HG03457 (cell line): ENCODE measurements at regions not wholly inside any gene's neighbourhood (a gene's known extent, or its start where the extent isn't known, plus 50 kb on each side); places are given as distances from the start of the nearest gene placed in this dataset.

ENCODE experiments used
- ATAC-seq: cut with Tn5 transposase; IDR thresholded peaks from one replicate; pipeline ENCODE4 v1.9.1; 2021; ENCODE audit warnings: moderate number of reproducible peaks; ENCODE audit not compliant: unreplicated experiment

DNA sequence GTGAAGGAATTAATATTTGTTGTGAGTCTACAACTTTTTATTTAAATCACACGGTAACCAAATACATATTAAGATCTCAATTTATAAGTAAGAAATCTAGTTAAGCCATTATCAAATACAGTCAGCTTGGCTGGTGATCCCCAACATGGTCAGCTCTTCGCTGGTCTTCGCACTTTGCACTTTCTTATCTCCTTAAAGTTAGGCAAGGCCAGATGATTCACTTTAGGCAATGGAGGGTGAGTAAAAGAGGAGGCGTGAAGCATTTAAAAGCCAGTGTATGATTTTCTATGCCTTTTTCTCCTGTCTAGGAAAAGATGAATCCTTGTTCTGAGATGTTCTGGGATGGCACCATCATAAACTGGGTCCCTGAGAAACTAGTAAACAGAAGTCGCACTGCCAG lies 793.7 kb upstream of the ARGLU1 start:
- no peak for ATAC-seq

DNA sequence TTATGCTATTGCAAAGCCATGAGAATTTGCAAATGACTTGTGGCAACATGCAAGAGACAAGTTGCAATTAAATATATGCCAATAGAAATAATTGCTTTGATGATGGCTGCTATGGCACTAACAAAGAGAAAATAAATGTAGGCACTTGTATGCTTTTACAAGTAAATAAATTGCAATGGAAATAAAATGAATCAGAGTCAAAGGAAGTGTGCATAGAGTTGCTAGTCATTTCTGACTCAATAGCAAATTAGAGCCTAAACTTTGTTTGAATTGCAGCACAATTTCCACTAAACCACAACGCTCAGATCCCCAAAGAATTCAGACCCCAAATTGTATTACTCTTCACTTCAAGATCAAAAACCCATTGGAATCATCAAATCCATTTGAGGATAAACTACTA lies 792.1 kb upstream of the ARGLU1 start:
- ATAC-seq: no peak

DNA sequence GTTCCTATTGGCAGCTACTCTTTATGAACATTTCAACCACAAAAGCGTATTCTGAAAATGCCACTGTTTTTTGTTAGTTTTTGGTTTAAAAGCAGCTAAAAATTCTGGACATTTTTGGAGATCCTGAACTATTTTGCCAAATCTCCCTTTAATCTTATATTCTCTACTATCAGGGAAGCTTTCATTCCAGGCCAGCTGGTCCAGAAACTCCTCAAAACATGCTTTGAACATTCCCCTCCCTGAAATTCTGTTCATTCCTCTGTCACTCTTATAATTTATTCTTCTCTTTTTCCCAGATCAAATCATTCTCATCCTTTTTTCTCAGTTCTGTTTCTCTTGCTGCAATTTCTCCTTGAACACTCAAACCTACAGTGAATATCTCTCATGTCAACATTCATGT lies 790.9 kb upstream of the ARGLU1 start:
- no peak for ATAC-seq

DNA sequence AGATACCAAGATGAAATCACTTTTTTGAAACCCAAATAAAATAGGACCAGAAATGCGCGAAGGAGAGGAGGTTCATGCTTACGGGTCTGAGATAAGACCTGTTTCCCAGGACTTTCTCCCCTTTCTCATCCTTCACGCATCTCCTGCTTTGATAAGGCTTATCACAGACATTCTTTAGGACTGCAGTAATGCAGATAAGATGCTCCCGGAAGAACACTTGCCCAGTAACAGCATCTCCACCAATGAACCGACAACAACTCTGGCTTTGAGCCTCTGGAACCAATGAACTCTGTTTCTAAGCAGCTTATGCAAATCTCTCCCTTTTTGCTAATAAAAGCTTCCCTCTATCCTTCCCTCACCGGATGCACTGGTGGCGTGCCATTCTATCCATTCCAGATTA lies 783.4 kb upstream of the ARGLU1 start:
- no peak for ATAC-seq

DNA sequence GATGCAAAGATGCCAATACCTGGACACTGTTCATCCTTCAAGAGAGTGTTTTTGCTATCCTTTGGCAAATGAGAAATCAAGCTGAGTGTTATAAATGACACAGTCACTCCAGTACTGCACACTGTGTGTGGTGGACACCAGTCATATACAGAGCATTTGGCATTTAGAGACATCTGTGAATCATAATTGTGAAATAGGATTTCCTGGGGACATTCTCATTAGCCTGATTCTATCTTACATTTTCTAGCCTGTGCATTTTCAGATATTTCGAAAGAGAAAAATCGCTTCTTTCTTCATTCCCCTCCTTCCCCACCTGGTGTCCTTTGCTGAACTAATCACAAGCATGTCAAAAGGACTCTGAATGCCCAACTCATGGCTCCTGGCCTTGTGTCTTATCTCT lies 781.0 kb upstream of the ARGLU1 start:
- no peak for ATAC-seq

DNA sequence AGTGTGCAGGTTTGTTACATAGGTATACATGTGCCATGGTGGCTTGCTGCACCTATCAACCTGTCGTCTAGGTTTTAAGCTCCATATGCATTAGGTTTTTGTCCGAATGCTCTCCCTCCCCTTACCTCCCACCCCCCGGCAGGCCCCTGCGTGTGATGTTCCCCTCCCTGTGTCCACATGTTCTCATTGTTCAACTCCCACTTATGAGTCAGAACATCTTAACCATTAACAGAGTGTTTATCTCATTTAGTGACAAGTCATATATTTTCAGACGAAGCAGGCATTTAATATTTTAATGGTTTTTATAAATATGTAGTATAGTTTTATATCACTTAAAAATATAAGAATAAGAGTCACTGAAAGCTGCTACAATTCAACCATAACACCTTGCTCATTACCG lies 780.5 kb upstream of the ARGLU1 start:
- ATAC-seq: no peak

DNA sequence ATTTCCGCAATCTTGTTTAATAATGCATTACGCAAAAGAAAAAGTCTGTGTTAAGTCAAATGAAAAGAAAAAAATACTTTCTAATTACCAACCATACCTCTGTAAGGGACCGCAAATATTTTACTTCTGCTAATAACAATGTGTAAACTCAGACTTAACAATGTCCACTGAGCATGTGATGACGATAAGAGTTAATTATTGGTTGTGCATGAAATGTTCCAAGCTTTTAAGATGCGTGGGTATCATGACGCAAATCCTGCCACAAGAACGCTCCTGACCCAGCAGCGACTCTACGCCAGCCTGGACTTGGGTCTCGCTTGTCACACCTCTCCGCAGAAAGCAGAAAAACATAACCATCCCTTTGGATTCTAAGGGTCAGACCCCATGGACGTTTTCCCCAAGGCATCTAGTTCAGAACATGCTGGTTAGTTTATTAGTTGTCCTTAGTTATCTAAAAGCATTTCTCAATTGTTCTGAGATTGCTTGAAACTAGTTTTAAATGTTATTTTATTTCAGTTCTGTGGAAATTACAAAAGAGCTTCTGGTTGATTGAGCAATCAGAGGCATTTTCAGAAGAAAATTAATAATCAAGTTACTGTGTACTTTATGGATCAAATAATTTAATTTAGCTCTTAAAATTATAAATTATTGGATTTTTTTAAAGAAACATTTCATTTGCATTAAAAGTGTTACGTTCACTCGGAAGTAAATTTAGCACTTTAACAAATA lies 779.9 kb upstream of the ARGLU1 start:
- ATAC-seq: no peak

DNA sequence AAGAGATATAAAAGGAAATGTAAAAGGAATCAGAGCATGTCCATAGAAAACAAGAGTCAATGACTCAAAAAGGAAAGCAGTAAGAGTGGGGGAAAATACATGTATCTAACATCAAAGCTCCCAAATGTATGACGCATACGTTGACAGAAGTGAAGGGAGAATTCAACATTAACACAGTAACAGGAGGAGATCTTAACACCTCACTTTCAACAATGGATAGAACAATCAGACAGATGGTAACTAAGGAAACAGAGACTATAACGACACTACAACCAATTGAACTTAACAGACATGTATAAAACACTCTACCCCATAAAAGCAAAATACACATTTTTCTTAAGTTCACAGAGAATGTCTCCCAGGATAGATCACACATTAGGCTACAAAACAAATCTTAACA lies 774.8 kb upstream of the ARGLU1 start:
- no peak for ATAC-seq

DNA sequence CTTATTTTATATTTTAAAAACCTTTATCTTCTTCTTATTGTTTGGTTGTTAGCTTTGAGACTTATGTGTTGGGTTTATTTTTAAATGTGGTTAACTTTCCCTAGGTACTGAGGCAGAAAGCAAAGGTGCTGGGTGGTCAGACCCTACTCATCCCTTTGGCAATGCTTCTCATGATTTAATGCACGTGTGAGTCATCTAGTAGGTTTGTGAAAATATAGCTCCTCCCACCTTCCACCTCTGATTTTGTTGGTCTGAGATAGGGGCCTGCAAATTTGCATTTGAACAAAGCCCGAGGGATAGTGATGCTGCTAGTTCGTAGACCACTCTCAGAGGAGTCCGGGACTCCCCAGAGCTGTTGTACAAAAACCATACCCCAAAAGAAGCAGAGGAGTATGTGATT lies 771.3 kb upstream of the ARGLU1 start:
- ATAC-seq: no peak

DNA sequence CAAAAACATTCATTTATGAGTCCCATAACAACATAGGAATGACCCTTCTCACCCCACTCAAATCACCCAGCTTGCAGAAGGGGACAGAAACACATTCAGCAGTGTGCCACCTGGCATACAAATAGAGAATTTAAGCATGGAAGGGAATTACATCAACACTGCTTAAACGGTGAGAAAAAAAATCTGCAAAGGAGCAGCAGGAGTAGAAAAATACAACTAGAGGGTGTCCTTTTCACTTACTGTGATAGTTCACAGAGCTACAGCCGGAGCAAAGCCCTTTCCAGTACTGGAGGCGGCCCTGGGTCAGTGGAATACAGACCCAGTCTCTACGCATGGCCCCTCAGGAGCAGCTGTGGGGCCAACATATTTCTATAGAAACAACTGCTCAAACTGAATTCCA lies 764.3 kb upstream of the ARGLU1 start:
- ATAC-seq: no peak

DNA sequence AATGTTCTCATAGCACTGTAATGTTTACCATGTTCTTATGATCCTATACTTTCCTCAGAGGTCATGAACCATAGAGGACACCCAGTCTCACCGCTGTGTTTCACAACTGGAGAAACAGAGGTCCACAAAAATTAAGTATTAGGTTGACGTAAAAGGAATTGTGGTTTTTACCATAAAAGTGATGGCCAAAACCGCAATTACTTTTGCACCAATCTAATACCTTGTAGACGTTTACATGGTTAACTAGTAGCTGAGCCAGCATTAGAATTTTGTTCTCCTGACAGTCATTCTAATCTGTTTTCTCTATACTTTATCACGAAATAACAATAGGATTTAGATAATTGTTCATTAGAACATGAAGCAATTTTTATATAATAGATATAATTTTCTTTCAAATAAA lies 763.4 kb upstream of the ARGLU1 start:
- ATAC-seq: no peak

DNA sequence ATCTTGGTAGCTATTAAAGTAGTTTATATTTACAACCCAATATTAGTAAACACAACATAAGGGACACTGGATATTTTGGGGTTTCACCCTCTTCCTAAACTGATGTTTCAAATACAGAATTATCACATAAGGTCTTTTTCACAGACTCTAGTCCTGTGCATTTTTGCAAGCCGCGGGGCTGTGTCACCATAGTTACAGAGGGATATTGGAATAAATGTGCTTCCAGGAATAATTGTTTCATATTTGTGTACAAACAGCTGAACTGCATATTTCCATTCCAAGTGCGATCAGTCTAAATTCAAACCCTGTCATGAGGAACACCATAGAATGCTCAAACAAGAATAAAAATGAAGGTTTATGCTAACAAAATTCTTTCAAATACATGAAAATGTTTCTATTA lies 762.5 kb upstream of the ARGLU1 start:
- no peak for ATAC-seq

DNA sequence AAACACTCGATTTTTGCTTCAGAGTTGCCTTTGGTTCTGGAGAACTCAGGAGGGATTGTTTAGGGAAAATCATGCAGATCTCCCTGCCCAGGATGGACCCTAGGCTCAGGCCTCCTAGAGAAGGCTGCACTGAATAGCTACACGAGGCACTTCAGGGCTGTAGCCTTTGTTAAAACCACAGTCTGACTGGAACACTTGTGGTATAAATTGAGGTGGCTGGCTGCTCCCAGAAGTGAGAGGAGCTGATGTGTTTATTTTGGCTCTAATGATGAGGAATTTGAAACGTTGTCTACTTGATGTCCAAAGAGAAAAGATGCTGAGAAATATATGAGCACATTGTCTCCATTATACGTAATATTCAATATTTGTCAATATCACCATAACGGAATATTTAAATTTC lies 762.1 kb upstream of the ARGLU1 start:
- no peak for ATAC-seq

DNA sequence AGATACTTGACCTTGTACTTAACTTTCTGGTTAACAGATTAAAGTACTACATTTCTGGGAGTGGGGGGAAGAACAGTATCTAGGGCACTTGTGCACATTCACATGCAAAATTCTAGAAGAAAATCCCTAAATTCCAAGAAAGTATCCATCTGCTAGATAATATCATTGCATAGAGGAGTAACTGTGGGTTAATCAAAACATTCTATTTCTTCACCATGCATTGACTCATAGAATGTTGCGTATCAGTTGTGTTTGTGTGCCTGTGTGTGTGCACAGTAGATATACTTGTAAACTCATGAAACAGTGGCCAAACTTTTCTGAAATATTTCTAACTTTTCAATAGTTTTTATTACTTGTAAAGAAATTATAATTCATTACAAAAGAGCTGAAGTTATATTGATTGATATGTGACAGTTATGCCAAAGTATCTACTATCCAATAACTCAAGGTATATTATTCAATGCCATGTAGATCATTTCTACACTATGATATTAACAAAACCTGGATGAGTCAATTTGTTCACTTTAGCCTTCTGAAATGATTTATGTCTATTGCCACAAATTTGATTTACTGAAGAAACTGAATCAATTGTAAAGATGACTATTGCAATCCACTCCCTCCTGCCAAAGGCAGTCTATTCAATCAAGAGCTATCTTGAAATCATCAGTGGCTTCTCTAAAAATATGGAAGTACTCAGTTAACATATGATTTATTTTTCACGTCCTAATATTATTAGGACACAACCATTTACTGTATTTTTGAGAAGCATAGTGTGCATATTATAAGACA lies 756.7 kb upstream of the ARGLU1 start:
- no peak for ATAC-seq

DNA sequence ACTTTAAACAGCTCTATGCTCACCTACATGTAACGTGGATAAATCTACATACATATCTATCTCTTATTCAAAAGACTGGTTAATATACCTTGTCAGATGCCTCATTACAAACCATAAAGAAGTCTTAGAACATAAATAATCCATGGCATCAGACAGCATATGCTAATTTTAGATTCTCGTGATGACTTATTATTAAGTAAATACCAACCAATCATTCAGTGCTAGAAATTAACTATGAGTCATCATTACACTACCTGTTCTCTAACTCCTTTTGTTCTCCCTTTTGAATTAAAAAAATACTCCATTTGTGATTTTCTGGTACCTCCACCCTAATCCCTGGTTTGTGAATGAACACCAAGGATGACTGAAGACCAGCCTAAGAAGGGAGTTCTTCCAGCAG lies 754.3 kb upstream of the ARGLU1 start:
- ATAC-seq: no peak

DNA sequence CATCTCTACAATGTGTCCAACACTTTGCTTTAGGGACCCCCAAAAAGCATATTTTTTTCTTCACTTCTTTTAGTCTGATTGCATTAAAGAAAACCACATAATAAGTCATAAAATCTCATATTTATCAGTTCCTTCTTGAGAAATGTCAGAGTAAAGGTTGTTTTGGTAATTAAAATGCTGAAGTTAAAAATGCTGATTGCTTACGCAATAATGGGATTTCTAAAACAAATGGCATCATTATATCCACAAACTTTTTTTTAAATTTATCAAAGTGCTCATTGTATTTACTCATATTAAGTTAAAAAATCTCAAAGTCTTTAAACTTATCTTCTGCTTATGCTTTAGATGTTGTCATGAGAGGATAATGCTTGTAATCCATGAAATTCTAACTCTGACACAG lies 737.2 kb upstream of the ARGLU1 start:
- ATAC-seq: no peak

DNA sequence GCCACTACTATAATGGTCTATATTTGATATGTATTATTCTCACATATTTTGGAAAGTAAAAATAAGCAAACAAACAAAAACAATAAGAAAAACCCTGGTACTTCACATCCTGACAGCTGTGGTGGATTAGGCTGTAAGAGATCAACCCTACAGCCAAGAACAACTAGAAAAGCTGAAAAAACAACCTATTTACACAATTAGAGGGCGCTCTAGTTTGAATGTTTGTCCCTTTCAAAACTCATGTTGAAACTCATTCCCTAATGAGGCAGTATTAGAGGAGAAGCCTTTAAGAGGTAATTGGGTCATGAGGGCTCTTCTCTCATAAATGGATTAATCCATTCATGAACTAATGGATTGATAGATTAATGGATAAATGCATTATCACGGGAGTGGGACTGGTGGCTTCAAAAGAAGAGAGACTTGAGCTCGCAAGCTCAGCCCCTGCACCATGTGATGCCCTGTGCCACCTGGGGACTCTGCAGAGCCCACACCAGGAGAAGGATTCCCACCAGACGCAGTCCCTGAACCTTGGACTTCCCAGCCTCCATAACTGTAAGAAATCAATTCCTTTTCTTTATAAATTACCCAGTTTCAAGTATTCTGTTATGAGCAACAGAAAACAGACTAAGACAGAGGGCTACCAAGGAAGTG lies 733.9 kb upstream of the ARGLU1 start:
- ATAC-seq: no peak

DNA sequence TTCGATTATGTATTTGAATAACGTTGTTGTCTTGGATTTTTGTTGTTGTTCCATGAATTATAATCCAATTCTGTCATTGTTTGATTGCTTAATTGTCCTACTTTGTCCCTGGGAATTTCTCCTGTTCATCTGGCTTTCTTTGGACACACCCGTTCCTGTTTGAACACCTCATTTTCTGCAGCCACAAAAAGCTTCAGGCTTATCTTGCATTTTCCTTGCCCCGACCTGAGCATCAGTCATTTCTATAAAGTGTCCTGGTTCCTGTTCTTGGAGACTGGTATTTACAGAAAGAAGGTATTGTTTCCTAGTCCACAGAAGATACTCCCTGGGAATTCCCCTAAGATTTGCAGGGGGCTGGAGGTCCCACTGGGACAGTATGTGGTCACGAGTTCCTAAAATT lies 731.8 kb upstream of the ARGLU1 start:
- ATAC-seq: no peak

DNA sequence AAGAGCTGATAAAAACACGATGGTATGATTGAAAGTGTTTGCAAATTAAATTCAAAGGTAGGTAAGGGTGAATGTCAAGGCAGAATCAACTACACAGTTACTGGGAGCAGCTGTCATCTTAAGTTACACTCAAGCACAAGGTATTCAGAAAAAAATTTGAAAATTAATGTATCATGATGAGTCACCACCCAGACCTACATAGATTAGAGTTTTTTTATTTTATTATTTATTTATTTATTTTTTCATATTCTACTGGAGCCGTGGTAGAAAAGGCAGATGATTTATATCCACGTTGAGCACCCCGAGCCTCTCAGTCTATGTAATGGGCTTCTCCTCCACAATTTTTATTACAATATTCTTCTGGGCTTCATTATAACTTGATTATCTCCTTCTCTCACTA lies 728.9 kb upstream of the ARGLU1 start:
- ATAC-seq: no peak

DNA sequence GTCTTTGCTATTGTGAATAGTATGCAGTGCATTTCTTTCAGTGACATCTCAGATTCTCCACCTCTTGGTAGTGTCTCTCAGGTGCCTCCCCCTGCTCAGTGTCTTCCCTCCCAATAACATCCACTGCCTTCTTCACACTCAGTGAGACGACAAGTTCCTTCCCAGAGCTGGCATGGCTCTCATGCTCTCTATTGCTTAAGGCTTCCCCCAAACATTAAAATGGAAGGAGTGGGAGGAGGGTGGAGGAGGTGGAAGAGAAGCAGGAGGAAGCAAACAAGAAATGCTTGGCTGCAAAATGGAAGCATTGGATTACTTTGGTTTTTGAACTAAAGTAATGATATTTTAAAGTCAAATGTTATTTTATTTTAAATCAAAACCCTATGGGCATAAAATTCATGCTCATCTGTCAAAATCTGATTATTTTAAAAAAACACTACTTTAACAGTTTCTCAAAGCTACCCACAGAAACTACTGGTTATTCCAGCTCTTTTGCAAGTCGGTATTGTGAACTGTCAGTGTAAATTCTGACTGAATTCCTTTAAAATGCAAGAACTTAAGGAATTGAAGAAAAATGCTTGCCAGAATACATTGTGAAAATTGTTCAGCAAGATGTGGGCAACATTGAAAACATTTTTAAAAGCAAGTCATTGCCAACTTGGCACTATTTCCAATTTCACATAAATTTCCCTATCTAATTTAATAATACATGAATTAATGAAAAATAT lies 727.6 kb upstream of the ARGLU1 start:
- ATAC-seq: no peak

DNA sequence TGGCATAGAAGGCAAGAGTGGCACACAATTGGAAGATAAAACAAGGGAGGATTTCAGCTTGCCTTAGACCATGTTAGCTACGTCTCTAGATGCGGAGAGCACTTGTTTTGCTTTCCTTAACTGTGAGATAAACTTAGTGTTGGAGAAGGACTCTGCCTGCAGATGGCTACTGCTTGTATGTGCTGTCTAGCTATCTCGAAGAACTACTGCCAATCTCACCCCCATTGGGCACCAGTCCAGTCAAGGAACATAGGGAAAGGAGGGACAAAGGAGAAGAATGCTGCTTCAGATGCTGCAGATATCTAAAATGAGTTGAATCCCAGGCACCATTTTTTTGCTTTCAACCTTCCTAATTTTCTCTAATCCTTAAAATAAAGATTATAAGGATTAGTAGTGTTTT lies 726.0 kb upstream of the ARGLU1 start:
- ATAC-seq: no peak

DNA sequence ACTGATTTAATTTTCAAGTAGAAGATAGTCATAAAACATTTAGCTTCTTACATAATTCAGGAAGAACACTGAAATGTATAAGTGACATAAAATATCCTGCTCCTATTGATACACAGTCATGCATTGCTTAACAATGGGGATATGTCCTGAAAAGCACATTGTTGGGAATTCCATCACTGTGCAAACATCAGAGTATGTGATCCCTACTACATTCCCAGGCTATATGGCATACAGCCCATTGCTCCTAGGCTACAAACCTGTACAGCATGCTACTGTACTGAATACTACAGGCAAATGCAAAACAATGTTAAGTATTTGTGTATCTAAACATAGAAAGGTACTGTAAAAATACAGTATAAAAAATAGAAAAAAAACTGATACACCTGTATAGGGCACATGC lies 723.9 kb upstream of the ARGLU1 start:
- no peak for ATAC-seq
